Spleen (tissue), 7 donors: ENCODE measurements at regions not wholly inside any gene's neighbourhood (a gene's known extent, or its start where the extent isn't known, plus 50 kb on each side); places are given as distances from the start of the nearest gene placed in this dataset.
"Not testable (repeated sequence)": the region's sequence is repeated elsewhere in the genome, so short reads cannot be mapped to it uniquely, and the experiment has no call there.

Experiments
- POLR2A ChIP-seq, 3 donors: fragments of 450-650 bp; IDR thresholded peaks; one replicate each; pipeline ENCODE4 v1.5.1; 2017; ENCODE audit warnings: antibody characterized with exemption in 3 of 3, mild to moderate bottlenecking in 1 of 3
- POLR2AphosphoS5 ChIP-seq, 3 donors: sonication (generic); formaldehyde crosslinking; IDR thresholded peaks; one replicate each; pipeline ENCODE4 v1.5.1; 2017; ENCODE audit warnings: antibody characterized with exemption in 3 of 3
- TF ChIP-seq, protein P1 (sequence below), 11 experiments: fragments of 200-600 bp in 7 of 11; fragments of 450-650 bp in 4 of 11; sonication (generic) in 4 of 11; IDR thresholded peaks in 8 of 11; conservative IDR thresholded peaks in 3 of 11; 1 replicate in 7 of 11; 2 replicates in 4 of 11; pipeline versions ENCODE4 v1.4.0 to v1.8.0; 2016 to 2021; ENCODE audit warnings: antibody characterized with exemption in 11 of 11, inconsistent platforms in 4 of 11, mild to moderate bottlenecking in 1 of 11
- donor health status: DM: no; HTN: no; CAD: no; lungs with moderate emphysema.
- donor health status: DM: no; HTN: no; CAD: no.
- donor health status: DM: no; HTN: no; CAD: no.

DNA sequence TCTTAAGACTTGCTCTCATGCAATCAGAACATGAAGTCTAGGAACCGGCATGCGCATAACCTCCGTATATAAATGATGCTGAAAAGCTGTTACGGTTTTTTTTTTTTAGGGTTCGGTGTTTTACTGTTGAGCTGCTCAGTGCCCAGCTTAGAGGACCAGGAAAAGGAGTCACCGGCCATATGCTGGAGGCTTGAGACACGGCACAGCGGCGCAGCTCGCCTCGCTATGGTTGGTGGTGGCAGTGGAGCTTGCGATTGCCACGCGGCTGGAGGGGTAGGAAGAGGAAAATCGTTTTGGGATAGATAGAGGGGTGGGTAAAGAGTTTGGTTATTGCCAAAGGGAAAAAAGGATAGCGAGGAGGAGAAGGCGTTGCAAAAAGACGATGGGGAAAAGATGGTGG, 841.3 kb downstream of the SPATA31A1 start:
- TF ChIP-seq POLR2A, POLR2AphosphoS5 (IDR thresholded peaks at IDR 0.05): not testable (repeated sequence)
- TF ChIP-seq, protein P1, sequence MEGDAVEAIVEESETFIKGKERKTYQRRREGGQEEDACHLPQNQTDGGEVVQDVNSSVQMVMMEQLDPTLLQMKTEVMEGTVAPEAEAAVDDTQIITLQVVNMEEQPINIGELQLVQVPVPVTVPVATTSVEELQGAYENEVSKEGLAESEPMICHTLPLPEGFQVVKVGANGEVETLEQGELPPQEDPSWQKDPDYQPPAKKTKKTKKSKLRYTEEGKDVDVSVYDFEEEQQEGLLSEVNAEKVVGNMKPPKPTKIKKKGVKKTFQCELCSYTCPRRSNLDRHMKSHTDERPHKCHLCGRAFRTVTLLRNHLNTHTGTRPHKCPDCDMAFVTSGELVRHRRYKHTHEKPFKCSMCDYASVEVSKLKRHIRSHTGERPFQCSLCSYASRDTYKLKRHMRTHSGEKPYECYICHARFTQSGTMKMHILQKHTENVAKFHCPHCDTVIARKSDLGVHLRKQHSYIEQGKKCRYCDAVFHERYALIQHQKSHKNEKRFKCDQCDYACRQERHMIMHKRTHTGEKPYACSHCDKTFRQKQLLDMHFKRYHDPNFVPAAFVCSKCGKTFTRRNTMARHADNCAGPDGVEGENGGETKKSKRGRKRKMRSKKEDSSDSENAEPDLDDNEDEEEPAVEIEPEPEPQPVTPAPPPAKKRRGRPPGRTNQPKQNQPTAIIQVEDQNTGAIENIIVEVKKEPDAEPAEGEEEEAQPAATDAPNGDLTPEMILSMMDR (IDR thresholded peaks at IDR 0.05 in 8 of 11, conservative IDR thresholded peaks at IDR 0.05 in 3 of 11) = not testable (repeated sequence)
